ENCODE measurements at regions not wholly inside any gene's neighbourhood (a gene's known extent, or its start where the extent isn't known, plus 50 kb on each side); places are given as distances from the start of the nearest gene placed in this dataset.

DNA sequence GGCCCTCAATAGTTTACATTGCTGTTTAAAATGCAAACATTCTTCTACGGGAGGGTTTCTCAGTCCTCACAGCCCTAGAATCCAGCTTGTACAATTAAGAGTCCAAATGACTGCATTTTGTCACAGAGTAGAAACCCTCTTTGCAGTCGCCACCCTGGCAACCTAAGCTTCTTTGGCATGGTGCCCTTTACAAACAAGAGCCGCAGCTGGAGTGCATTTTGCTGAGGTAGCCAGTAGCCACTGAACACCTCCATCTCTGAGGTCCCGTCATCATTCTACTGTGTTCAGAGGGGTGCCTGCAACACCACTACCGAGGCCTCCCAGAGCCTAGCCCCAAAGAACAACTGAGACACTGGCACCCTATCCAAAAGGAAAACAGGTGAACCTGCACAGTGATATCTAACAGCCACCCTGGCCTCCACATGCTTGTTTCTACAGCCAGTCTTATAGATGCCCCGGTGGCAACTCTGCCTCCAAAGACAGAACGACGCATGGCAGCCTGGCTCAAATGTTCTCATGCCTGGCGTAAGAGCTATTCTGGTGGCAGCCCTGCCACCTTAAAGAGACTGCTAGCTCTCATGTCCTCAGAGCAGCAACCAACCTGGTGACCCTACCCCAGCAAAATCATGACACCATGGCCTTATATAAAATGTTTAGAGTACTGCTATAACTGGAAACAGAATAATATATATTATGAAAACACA is 801.9 kb downstream of the TECRL start:
- TF ChIP-seq, protein P1, sequence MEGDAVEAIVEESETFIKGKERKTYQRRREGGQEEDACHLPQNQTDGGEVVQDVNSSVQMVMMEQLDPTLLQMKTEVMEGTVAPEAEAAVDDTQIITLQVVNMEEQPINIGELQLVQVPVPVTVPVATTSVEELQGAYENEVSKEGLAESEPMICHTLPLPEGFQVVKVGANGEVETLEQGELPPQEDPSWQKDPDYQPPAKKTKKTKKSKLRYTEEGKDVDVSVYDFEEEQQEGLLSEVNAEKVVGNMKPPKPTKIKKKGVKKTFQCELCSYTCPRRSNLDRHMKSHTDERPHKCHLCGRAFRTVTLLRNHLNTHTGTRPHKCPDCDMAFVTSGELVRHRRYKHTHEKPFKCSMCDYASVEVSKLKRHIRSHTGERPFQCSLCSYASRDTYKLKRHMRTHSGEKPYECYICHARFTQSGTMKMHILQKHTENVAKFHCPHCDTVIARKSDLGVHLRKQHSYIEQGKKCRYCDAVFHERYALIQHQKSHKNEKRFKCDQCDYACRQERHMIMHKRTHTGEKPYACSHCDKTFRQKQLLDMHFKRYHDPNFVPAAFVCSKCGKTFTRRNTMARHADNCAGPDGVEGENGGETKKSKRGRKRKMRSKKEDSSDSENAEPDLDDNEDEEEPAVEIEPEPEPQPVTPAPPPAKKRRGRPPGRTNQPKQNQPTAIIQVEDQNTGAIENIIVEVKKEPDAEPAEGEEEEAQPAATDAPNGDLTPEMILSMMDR (IDR thresholded peaks at IDR 0.05) = no peak
- TF ChIP-seq, protein P2, sequence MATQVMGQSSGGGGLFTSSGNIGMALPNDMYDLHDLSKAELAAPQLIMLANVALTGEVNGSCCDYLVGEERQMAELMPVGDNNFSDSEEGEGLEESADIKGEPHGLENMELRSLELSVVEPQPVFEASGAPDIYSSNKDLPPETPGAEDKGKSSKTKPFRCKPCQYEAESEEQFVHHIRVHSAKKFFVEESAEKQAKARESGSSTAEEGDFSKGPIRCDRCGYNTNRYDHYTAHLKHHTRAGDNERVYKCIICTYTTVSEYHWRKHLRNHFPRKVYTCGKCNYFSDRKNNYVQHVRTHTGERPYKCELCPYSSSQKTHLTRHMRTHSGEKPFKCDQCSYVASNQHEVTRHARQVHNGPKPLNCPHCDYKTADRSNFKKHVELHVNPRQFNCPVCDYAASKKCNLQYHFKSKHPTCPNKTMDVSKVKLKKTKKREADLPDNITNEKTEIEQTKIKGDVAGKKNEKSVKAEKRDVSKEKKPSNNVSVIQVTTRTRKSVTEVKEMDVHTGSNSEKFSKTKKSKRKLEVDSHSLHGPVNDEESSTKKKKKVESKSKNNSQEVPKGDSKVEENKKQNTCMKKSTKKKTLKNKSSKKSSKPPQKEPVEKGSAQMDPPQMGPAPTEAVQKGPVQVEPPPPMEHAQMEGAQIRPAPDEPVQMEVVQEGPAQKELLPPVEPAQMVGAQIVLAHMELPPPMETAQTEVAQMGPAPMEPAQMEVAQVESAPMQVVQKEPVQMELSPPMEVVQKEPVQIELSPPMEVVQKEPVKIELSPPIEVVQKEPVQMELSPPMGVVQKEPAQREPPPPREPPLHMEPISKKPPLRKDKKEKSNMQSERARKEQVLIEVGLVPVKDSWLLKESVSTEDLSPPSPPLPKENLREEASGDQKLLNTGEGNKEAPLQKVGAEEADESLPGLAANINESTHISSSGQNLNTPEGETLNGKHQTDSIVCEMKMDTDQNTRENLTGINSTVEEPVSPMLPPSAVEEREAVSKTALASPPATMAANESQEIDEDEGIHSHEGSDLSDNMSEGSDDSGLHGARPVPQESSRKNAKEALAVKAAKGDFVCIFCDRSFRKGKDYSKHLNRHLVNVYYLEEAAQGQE (IDR thresholded peaks at IDR 0.05; ENCODE audit: insufficient read depth in 1 of 2, low read depth in 2 of 2, low read length in 1 of 2) = no peak

Data from Panc1 (cell line).